HG03378 (cell line): ENCODE measurements at regions not wholly inside any gene's neighbourhood (a gene's known extent, or its start where the extent isn't known, plus 50 kb on each side); places are given as distances from the start of the nearest gene placed in this dataset.
A peak's percentile ranks its signal among the peaks of the same experiment; 100 is the strongest.
"Not testable (repeated sequence)": the region's sequence is repeated elsewhere in the genome, so short reads cannot be mapped to it uniquely, and the experiment has no call there.

Experiments
- ATAC-seq: cut with Tn5 transposase; IDR thresholded peaks from one replicate; pipeline ENCODE4 v1.9.1; 2021; ENCODE audit warnings: mild to moderate bottlenecking, moderate library complexity; ENCODE audit not compliant: unreplicated experiment

GRCh38 chr13:111064661-111065060, 50.4 kb upstream of the ARHGEF7 start:
- ATAC-seq, result no peak

DNA sequence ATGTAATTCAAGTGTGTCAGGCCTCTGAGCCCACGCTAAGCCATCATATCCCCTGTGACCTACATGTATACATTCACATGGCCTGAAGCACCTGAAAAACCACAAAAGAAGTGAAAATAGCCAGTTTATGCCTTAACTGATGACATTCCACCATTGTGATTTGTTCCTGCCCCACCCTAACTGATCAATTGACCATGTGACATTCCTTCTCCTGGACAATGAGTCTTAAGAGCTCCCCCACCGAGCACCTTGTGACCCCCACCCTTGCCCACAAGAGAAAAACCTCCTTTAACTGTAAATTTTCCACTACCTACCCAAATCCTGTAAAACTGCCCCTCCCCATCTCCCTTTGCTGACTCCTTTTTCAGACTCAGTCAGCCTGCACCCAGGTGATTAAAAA, 52.1 kb upstream of the ARHGEF7 start:
- ATAC-seq, result no peak

DNA sequence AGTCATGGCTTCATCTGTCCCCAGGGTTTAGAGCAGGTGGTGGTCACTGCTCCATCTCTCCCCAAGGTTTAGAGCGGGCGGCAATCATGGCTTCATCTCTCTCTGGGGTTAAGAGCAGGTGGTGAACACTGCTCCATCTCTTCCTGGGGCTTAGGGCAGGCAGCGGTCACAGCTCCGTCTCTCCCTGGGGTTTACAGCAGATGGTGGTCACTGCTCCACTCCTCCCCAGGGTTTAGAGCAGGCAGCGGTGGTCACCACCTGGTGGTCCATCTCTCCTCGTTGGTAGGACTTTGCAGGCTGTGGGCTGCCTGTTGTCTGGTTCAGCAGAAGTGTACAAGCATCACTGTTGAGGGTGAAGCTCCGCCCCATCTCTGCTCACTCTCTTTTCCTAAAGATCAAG, 52.8 kb upstream of the ARHGEF7 start:
- no peak for ATAC-seq

- ATAC-seq, result no peak
Observed at GRCh38 chr13:111061358-111062045, 53.6 kb upstream of the ARHGEF7 start.

DNA sequence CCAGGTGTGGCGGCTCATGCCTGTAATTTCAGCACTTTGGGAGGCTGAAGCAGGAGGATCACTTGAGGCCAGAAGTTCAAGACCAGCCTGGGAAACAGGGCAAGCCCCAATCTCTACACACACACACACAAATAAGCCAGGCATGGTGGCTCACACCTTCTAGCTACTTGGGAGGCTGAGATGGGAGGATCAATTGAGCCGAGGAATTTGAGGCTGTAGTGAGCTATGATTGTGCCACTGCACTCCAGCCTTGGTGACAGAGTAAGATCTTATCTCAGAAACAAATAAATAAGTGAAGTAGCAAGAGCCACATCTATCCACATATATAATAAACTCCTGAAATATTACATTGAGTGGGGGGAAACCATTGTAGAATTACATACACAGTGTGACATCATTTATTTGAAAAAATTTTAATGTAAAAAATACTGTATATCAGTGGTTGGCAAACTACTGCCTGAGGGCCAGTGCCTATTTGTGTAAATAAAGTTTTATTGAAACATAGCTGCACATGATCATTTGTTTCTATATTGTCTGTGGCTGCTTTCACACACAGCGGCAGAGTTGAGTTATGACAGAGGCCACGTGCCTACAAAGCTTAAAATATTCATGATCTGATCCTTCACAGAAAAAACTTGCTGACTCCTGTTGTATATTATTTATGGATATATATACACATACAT, 54.7 kb upstream of the ARHGEF7 start:
- ATAC-seq, result no peak

DNA sequence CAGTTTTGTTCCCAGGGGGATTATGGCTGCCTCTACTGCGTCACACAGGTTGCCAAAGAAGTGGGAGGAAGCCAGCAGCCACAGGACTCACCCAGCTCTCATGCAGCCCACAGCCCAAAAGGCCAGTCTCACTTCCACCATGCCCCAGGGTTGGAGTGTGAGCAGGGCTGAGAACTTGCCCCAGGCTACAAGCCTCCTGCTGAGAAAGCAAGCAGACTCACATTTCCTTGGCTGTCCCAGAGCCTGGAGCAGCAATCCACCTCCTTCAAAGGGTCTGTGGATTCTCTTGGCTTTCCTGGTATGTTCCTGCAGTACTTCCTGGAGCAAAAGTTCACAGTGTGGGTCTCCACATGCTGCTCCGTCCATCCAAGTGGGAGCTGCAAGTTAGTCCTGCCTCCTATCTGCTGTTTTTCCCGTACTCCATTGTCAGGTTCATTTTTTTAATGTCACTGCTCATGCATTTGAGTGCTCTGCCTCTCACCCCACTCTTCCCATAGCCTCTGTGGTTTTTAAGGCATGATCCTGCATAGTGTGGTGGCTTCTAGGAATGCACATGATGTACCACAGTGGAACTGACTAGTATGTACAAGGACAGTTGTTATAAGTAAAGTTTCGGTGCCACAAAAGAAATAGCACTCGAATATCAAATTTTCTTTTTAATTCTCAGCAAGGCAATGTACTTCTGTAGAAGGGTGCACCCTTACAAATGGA, 56.2 kb upstream of the ARHGEF7 start:
- no peak for ATAC-seq

DNA sequence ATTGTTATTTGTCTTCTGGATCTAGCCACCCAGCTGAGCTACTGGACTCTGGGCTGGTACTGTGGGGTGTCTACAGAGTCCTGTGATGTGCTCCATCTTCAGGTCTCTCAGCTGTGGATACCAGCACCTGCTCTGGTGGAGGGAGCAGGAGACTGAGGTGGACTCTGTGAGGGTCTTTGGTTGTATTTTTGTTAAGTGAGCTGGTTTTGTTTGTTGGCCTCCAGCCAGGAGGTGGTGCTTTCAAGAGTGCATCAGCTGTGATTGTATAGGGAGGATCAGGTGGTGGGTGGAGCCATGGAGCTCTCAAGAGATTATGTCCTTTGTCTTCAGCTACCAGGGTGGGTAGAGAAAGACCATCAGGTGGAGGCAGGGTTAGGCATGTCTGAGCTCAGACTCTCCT, 56.8 kb upstream of the ARHGEF7 start:
- not testable (repeated sequence) for ATAC-seq

DNA sequence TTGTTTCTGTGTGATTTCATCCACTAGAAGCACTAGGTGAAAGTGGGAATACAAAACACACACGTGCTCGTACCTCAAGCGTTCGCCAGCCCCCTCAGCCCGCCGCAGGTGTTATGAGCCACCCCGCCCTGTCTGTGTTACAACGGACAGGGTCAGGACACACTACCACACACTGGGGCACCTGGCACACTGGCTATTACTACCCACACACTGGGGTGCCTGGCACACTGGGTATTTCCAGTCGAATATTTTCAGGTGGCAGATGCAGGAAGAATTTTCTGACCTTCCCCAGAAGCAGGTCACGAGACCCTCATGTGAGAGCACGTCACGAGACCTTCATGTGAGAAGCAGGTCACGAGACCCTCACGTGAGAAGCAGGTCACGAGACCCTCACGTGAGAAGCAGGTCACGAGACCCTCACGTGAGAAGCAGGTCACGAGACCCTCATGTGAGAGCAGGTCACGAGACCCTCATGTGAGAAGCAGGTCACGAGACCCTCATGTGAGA, 63.3 kb upstream of the ARHGEF7 start:
- ATAC-seq, result not testable (repeated sequence)

- no peak for ATAC-seq
Observed at GRCh38 chr13:111051041-111051725, 63.9 kb upstream of the ARHGEF7 start.

DNA sequence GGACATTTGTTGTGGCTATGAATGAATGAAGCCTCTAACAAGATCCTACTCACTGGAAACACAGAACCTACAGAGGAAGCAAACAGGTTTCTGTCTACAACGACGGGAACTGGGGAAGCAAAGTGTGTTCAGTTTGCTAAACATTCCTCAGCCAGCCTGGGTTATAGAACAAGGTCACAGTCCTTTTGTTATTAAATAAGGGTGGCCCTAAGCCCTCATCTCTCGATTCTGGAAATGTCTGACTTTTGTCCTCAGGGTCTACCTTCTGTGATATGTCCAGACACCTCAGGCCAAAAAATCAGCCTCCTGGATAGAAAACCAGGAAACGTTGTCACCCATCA, 64.6 kb upstream of the ARHGEF7 start:
- ATAC-seq, result no peak

- no peak for ATAC-seq
Observed at GRCh38 chr13:111049791-111050538, 65.1 kb upstream of the ARHGEF7 start.

DNA sequence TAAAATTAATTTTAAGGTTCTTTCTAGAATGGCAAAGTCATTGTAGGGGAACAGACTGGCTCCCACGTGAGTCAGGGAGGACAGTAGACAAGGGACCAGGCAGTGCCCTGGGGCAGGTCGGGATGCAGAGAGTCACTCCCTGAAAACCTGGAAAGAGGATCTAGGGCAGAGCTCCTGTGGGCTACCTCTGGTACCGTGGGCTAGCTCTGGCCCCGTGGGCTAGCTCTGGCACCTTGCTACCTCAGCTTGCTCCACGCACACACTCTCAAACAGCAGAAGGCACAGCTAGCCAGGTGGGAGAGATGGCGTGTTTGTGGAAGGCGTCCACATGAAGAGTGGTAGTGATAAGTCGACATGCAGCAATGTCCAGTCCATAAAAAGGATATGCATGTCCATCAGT, 66.7 kb upstream of the ARHGEF7 start:
- ATAC-seq, result no peak

GRCh38 chr13:111047326-111047725, 67.8 kb upstream of the ARHGEF7 start:
- ATAC-seq, result peak; percentile 14

DNA sequence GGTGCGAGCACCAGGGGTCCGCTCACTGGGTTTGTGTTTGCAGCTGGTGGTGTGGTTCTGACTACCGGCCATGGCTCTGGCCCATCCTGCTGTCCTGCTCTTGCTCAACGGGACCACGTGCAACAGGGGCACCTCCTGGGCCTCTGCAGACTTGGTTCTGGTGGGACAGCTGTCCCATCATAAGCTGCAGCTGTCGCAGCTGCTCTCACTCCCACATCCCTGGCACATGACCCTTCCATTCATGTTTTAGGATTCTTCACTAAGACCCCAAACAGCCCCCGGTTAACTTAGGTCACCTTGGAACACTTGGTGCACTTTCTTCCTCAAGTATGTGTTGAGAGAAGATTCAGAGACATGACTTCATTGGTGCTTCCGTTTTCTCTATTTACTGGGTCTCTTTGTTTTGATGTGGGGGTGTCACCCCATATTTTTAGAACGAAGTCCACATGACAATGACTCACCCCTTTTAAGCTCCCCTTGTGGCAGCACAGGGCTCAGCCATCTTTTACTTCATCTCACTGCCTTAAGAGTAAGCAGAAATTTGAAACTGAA, 68.4 kb upstream of the ARHGEF7 start:
- ATAC-seq, result peak; percentile 73

- no peak for ATAC-seq
Observed at GRCh38 chr13:111045170-111045569, 69.9 kb upstream of the ARHGEF7 start.

DNA sequence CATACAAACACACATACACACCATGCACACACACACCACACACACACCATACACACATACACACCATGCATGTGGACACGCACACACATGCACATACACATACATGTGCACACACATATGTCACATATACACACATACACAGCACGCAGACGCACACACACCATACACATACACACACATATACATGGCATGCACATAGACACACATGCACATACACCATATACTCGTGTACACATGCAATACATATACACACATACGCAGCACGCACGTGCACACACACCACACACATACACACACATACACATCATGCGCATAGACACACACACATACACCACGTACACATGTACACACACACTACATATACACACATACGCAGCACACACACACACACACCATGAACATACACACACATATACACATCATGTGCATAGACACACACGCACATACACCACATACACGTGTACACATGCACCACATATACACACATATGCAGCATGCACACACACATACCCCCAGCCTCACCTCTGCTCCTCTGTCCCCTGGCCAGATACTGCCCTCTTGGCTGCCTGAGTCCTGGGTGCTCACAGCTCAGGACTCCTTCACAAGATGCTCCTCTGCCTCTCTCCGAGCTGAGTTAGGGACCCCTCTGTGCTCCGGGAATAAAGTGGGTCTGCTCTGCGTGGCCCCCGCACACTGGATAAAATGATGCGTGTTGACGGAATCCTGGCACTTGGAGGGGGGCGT, 70.9 kb upstream of the ARHGEF7 start:
- no peak for ATAC-seq

DNA sequence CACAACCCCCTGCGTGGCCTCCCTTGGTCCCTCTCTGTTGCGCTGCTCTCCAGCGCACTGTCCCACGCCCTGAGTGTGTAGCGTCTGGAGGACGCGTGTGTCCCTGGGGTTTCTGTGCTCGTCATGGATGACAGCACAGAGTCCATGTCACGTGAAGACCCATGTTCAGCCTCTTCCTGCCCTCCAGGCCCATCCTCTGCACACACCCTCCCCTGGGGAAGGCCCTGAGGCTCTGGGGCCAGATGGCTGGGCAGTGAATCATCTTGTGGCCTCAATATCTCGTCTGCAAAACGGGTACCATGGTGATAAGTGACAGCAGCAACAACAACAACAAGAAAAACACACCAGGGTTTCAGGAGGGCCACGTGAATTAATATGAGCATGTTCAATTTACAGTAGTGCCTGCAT, 71.5 kb upstream of the ARHGEF7 start:
- peak; percentile 48 for ATAC-seq

DNA sequence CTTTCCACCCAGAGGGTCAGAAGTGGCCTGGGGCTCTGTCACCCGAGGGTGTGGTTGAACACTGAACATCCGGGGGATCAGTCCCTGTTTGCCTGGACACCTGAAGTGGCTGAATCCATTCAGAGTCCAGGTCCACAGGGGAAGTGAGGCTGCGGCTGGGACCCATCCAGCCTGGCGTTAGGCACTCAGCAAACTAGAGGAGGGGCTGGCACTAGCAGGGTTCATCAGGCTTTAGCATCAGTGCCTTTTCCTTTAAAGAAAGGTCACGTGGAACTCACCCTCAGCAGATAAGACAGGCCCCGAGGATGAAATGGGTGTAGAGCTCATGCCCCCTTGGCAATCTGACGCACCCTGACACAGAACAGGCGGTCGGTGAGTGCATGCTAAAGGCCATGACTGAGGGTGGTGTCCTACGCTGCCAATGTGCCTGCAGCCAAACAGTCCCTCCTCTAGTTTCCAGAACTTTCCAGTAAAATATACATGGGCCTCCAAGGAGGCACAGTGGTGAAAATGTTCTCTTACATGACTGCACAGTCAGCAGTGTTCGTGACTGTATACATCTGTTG, 72.4 kb upstream of the ARHGEF7 start:
- no peak for ATAC-seq

- ATAC-seq, result no peak
Observed at GRCh38 chr13:111040830-111041229, 74.3 kb upstream of the ARHGEF7 start.
